A549 (cell line): ENCODE measurements at regions not wholly inside any gene's neighbourhood (a gene's known extent, or its start where the extent isn't known, plus 50 kb on each side); places are given as distances from the start of the nearest gene placed in this dataset.
A peak's percentile ranks its signal among the peaks of the same experiment; 100 is the strongest.

Experiments used
- ATAC-seq, 2 experiments: fragments of 200-7000 bp in 1 of 2; fragments of >200 bp in 1 of 2; cut with Nextera tagmentation in 1 of 2; cut with Tn5 transposase in 1 of 2; 3 replicates each; pipeline versions ENCODE4 v1.8.0 to v1.9.1; 2018 to 2020; ENCODE audit warnings: mild to moderate bottlenecking in 1 of 2, moderate library complexity in 1 of 2
- CTCF ChIA-PET: fragments of 300-600 bp; sonication (Branson Sonifier 250); formaldehyde crosslinking; extraction: SDS; loops from one replicate; lab custom pipeline; 2021; ENCODE audit warnings: antibody characterized with exemption, inconsistent platforms; lab: Yijun Ruan, JAX
- POLR2A ChIA-PET: fragments of 350-600 bp; formaldehyde crosslinking; extraction: SDS; loops from one replicate; lab custom pipeline; 2021; ENCODE audit warnings: antibody characterized with exemption, inconsistent platforms; lab: Yijun Ruan, JAX
- DNase-seq, 2 experiments: peaks; one replicate each; pipeline versions ENCODE4 v3.0.0 to v3.0.0-alpha.2; 2011 to 2016; ENCODE audit warnings: low read depth in 1 of 2, low spot score in 1 of 2
- FAIRE-seq: peaks from 2 replicates; lab custom pipeline; 2011; peaks lifted over from hg19 to GRCh38; lab: Jason Lieb, UNC
- H3K27ac ChIP-seq, 2 experiments: fragments of >200 bp; sonication (Bioruptor Twin); formaldehyde crosslinking; 3 replicates each; pipeline ENCODE4 v1.5.1; 2016 to 2017
- H3K4me1 ChIP-seq: fragments of >200 bp; sonication (Bioruptor Twin); formaldehyde crosslinking; 3 replicates; pipeline ENCODE4 v1.6.1; 2016
- H3K4me2 ChIP-seq: fragments of >200 bp; sonication (Bioruptor Twin); formaldehyde crosslinking; 3 replicates; pipeline ENCODE4 v1.6.1; 2016
- H3K4me3 ChIP-seq: fragments of >200 bp; sonication (Bioruptor Twin); formaldehyde crosslinking; 3 replicates; pipeline ENCODE4 v1.5.1; 2016
- H3K9me3 ChIP-seq: fragments of >200 bp; sonication (Bioruptor Twin); formaldehyde crosslinking; 3 replicates; pipeline ENCODE4 v1.6.1; 2016
- ATOH8 ChIP-seq: fragments of 250-450 bp; sonication (Bioruptor Pico); IDR thresholded peaks from 2 replicates; pipeline ENCODE4 v1.5.0; 2020; ENCODE audit warnings: low read depth, mild to moderate bottlenecking, moderate library complexity
- CBX2 ChIP-seq: fragments of 200-600 bp; sonication (generic); IDR thresholded peaks from 2 replicates; pipeline ENCODE4 v1.6.1; 2016; ENCODE audit warnings: low read depth, mild to moderate bottlenecking, borderline replicate concordance
- CEBPB ChIP-seq, 2 experiments: fragments of >200 bp in 1 of 2; sonication (Bioruptor Twin) in 1 of 2; formaldehyde crosslinking in 1 of 2; IDR thresholded peaks; 2 replicates each; pipeline ENCODE4 v1.6.1; 2012 to 2016
- CHD4 ChIP-seq: fragments of 200-600 bp; sonication (generic); IDR thresholded peaks from 2 replicates; pipeline ENCODE4 v1.6.1; 2016; ENCODE audit warnings: antibody characterized with exemption, mild to moderate bottlenecking, borderline replicate concordance
- E2F6 ChIP-seq: IDR thresholded peaks from 2 replicates; pipeline ENCODE4 v1.6.1; 2012; ENCODE audit warnings: low read depth, borderline replicate concordance
- EHF ChIP-seq: fragments of 250-450 bp; sonication (Bioruptor Pico); IDR thresholded peaks from 2 replicates; pipeline ENCODE4 v1.5.0; 2020; ENCODE audit warnings: mild to moderate bottlenecking
- EP300 ChIP-seq, 2 experiments: fragments of >200 bp; sonication (Bioruptor Twin); formaldehyde crosslinking; IDR thresholded peaks; 2 replicates in 1 of 2; 3 replicates in 1 of 2; pipeline ENCODE4 v1.6.1; 2016 to 2017
- ESRRA ChIP-seq: fragments of 150-350 bp; IDR thresholded peaks from 2 replicates; pipeline ENCODE4 v1.6.1; 2014; ENCODE audit warnings: mild to moderate bottlenecking, low read length, borderline replicate concordance
- GATA3 ChIP-seq: IDR thresholded peaks from 2 replicates; pipeline ENCODE4 v1.6.1; 2012; ENCODE audit warnings: borderline replicate concordance
- HDAC2 ChIP-seq: fragments of 200-600 bp; sonication (generic); IDR thresholded peaks from 2 replicates; pipeline ENCODE4 v1.6.1; 2016
- HOXA7 ChIP-seq: fragments of 250-450 bp; sonication (Bioruptor Pico); IDR thresholded peaks from 2 replicates; pipeline ENCODE4 v1.5.0; 2020; ENCODE audit warnings: mild to moderate bottlenecking, moderate library complexity
- JUNB ChIP-seq: fragments of >200 bp; sonication (Bioruptor Twin); formaldehyde crosslinking; IDR thresholded peaks from 2 replicates; pipeline ENCODE4 v1.6.1; 2016
- MAZ ChIP-seq: fragments of 150-350 bp; IDR thresholded peaks from 2 replicates; pipeline ENCODE4 v1.6.1; 2014; ENCODE audit warnings: antibody characterized with exemption, low read depth, low read length, borderline replicate concordance
- POLR2A ChIP-seq: IDR thresholded peaks from 2 replicates; pipeline ENCODE4 v1.6.1; 2012; ENCODE audit warnings: mild to moderate bottlenecking, low read length
- RFX5 ChIP-seq: fragments of 450-650 bp; IDR thresholded peaks from 2 replicates; pipeline ENCODE4 v1.7.1; 2014; ENCODE audit warnings: antibody characterized with exemption, mild to moderate bottlenecking, moderate library complexity
- SMC3 ChIP-seq: fragments of >200 bp; sonication (Bioruptor Twin); formaldehyde crosslinking; IDR thresholded peaks from 3 replicates; pipeline ENCODE4 v1.6.1; 2018; ENCODE audit warnings: inconsistent platforms
- TFCP2L1 ChIP-seq: fragments of 250-450 bp; sonication (Bioruptor Pico); IDR thresholded peaks from 2 replicates; pipeline ENCODE4 v1.5.0; 2021; ENCODE audit warnings: mild to moderate bottlenecking
- TP53 ChIP-seq: fragments of 250-450 bp; sonication (Bioruptor Pico); IDR thresholded peaks from 2 replicates; pipeline ENCODE4 v1.5.0; 2021; ENCODE audit warnings: mild to moderate bottlenecking, moderate library complexity
- ZC3H11A ChIP-seq: fragments of 450-650 bp; IDR thresholded peaks from 2 replicates; pipeline ENCODE4 v1.6.1; 2014; ENCODE audit warnings: antibody characterized with exemption, mild to moderate bottlenecking
- ZFP36 ChIP-seq: fragments of 450-650 bp; IDR thresholded peaks from 2 replicates; pipeline ENCODE4 v1.6.1; 2014; ENCODE audit warnings: borderline replicate concordance; ENCODE audit not compliant: partially characterized antibody
- ZSCAN20 ChIP-seq: fragments of 250-450 bp; sonication (Bioruptor Pico); IDR thresholded peaks from 2 replicates; pipeline ENCODE4 v1.8.0; 2022; ENCODE audit warnings: mild to moderate bottlenecking, moderate library complexity
- WGBS: methylation state at CpG from one replicate; pipeline ENCODE4 v1.1.6; 2017; ENCODE audit errors: missing lambda C conversion rate; 5-methylcytosine and 5-hydroxymethylcytosine counted together

GRCh38 chr6:11925805-11926204, 86.3 kb upstream of the HIVEP1 start:
- POLR2A ChIA-PET = interaction anchor here (0.6 kb wide), 1 partner anchor 36 kb away, joined by 3 read pairs; no protein-coding TSS in a partner anchor
- no peaks in the 10 kb centered on the region for H3K9me3 ChIP-seq
- peaks cover 11% of the 10 kb centered on the region for H3K4me1 ChIP-seq
- no peak for ATAC-seq
- 83% methylated on average over 9 of the region's 9 CpGs for WGBS
- H3K27ac ChIP-seq = no peak overlapping the region
- no peak for FAIRE-seq
- CTCF ChIA-PET = no interaction called here
- DNase-seq = no peak
- TF ChIP-seq HOXA7 (CRISPR knock-in tag) (no peak), RFX5 (no peak)
- H3K4me3 ChIP-seq = no peak overlapping the region
- no peak overlapping the region for H3K4me2 ChIP-seq

GRCh38 chr6:11923621-11924020, 88.5 kb upstream of the HIVEP1 start:
- Histone ChIP-seq H3K4me1 (peaks cover 16% of the 10 kb centered on the region), H3K27ac (no peak overlapping the region), H3K4me2 (no peak overlapping the region), H3K4me3 (no peak overlapping the region), H3K9me3 (no peaks in the 10 kb centered on the region)
- no peak for DNase-seq
- WGBS = 89% methylated on average over 3 of the region's 3 CpGs
- ATAC-seq = no peak
- FAIRE-seq = no peak
- TF ChIP-seq ESRRA = no peak
- TF ChIP-seq TP53 (CRISPR knock-in tag) = no peak
- no peak for TF ChIP-seq EP300 (IDR thresholded peaks at IDR 0.05)
- TF ChIP-seq E2F6 = no peak
- no peak for TF ChIP-seq HDAC2
- no peak for TF ChIP-seq RFX5
- TF ChIP-seq ATOH8 (CRISPR knock-in tag) = no peak
- no peak for TF ChIP-seq ZC3H11A
- TF ChIP-seq TFCP2L1 (CRISPR knock-in tag) = no peak
- no peak for TF ChIP-seq CHD4
- TF ChIP-seq ZSCAN20 (CRISPR knock-in tag) = no peak
- no peak for TF ChIP-seq CBX2
- ChIA-PET POLR2A (no interaction called here), CTCF (interaction anchor here (0.6 kb wide), 1 partner anchor 27 kb away, joined by 3 read pairs; no protein-coding TSS in a partner anchor)

GRCh38 chr6:11922901-11923300, 89.2 kb upstream of the HIVEP1 start:
- Histone ChIP-seq H3K27ac (no peak overlapping the region), H3K4me1 (peaks cover 16% of the 10 kb centered on the region), H3K4me2 (no peak overlapping the region), H3K4me3 (no peak overlapping the region), H3K9me3 (no peaks in the 10 kb centered on the region)
- TF ChIP-seq ESRRA = no peak
- TF ChIP-seq EHF (CRISPR knock-in tag) = no peak
- TF ChIP-seq E2F6 = no peak
- no peak for TF ChIP-seq SMC3
- no peak for DNase-seq
- CTCF ChIA-PET = no interaction called here
- POLR2A ChIA-PET = no interaction called here
- ATAC-seq = no peak
- no peak for FAIRE-seq
- 93% methylated on average over 2 of the region's 2 CpGs for WGBS

- Histone ChIP-seq H3K4me2 (peak overlapping the region; percentile 35; the same call in 1 of the 3 replicates), H3K9me3 (no peaks in the 10 kb centered on the region), H3K27ac (peak overlapping the region; percentile 54 to 83; a peak in 3 of 6 replicates), H3K4me1 (peaks cover 16% of the 10 kb centered on the region), H3K4me3 (no peak overlapping the region)
- WGBS = 92% methylated on average over 2 of the region's 2 CpGs
- no peak for FAIRE-seq
- ChIA-PET POLR2A (interaction anchor here (1.5 kb wide), 2 partner anchors 86 to 151 kb away, joined by 4 read pairs; no protein-coding TSS in a partner anchor), CTCF (interaction anchor here (1.2 to 1.4 kb wide), 2 partner anchors 8 to 266 kb away, joined by 3 read pairs; no protein-coding TSS in a partner anchor)
- no peak for DNase-seq
- no peak for TF ChIP-seq MAZ
- TF ChIP-seq POLR2A = no peak
- no peak for TF ChIP-seq JUNB
- no peak for TF ChIP-seq CEBPB (IDR thresholded peaks at IDR 0.05)
- TF ChIP-seq GATA3 = no peak
- no peak for TF ChIP-seq ZFP36
- no peak for ATAC-seq
Measured at GRCh38 chr6:11921751-11922150, 90.4 kb upstream of the HIVEP1 start.
